Superior temporal gyrus (tissue), 1 donor: ENCODE measurements at regions not wholly inside any gene's neighbourhood (a gene's known extent, or its start where the extent isn't known, plus 50 kb on each side); places are given as distances from the start of the nearest gene placed in this dataset.
"Not testable (repeated sequence)": the region's sequence is repeated elsewhere in the genome, so short reads cannot be mapped to it uniquely, and the experiment has no call there.

ENCODE experiments used
- DNase-seq: peaks from one replicate; pipeline ENCODE4 v3.0.0-alpha.2; 2016; ENCODE audit errors: extremely low spot score

- no peak for DNase-seq
Measured at GRCh38 chr12:83575326-83575725, 888.6 kb downstream of the TMTC2 start.

- DNase-seq: no peak
Measured at GRCh38 chr12:83574142-83574541, 887.4 kb downstream of the TMTC2 start.

- no peak for DNase-seq
Measured at GRCh38 chr12:83573671-83574070, 887.0 kb downstream of the TMTC2 start.

GRCh38 chr12:83559650-83560049, 872.9 kb downstream of the TMTC2 start:
- DNase-seq: no peak

- not testable (repeated sequence) for DNase-seq
Measured at GRCh38 chr12:83556040-83556439, 869.3 kb downstream of the TMTC2 start.

- no peak for DNase-seq
Measured at GRCh38 chr12:83541446-83541845, 854.7 kb downstream of the TMTC2 start.

GRCh38 chr12:83538361-83538965, 851.8 kb downstream of the TMTC2 start:
- no peak for DNase-seq

- no peak for DNase-seq
Measured at GRCh38 chr12:83537428-83538053, 850.8 kb downstream of the TMTC2 start.

GRCh38 chr12:83536496-83536895, 849.8 kb downstream of the TMTC2 start:
- DNase-seq: no peak

GRCh38 chr12:83528571-83528970, 841.9 kb downstream of the TMTC2 start:
- no peak for DNase-seq

GRCh38 chr12:83527810-83528209, 841.1 kb downstream of the TMTC2 start:
- no peak for DNase-seq

GRCh38 chr12:83515306-83516026, 828.8 kb downstream of the TMTC2 start:
- no peak for DNase-seq

GRCh38 chr12:83514372-83514771, 827.7 kb downstream of the TMTC2 start:
- DNase-seq: no peak

- DNase-seq: no peak
Measured at GRCh38 chr12:83506841-83507240, 820.1 kb downstream of the TMTC2 start.

- no peak for DNase-seq
Measured at GRCh38 chr12:83505586-83505985, 818.9 kb downstream of the TMTC2 start.

GRCh38 chr12:83499894-83500293, 813.2 kb downstream of the TMTC2 start:
- not testable (repeated sequence) for DNase-seq

GRCh38 chr12:83477696-83478095, 791.0 kb downstream of the TMTC2 start:
- no peak for DNase-seq

- DNase-seq: no peak
Measured at GRCh38 chr12:83476695-83477690, 790.3 kb downstream of the TMTC2 start.

- no peak for DNase-seq
Measured at GRCh38 chr12:83476006-83476405, 789.3 kb downstream of the TMTC2 start.

GRCh38 chr12:83474369-83474768, 787.7 kb downstream of the TMTC2 start:
- no peak for DNase-seq

- no peak for DNase-seq
Measured at GRCh38 chr12:83473408-83474095, 786.8 kb downstream of the TMTC2 start.
